ENCODE measurements at regions not wholly inside any gene's neighbourhood (a gene's known extent, or its start where the extent isn't known, plus 50 kb on each side); places are given as distances from the start of the nearest gene placed in this dataset.
"Not testable (repeated sequence)": the region's sequence is repeated elsewhere in the genome, so short reads cannot be mapped to it uniquely, and the experiment has no call there.

DNA sequence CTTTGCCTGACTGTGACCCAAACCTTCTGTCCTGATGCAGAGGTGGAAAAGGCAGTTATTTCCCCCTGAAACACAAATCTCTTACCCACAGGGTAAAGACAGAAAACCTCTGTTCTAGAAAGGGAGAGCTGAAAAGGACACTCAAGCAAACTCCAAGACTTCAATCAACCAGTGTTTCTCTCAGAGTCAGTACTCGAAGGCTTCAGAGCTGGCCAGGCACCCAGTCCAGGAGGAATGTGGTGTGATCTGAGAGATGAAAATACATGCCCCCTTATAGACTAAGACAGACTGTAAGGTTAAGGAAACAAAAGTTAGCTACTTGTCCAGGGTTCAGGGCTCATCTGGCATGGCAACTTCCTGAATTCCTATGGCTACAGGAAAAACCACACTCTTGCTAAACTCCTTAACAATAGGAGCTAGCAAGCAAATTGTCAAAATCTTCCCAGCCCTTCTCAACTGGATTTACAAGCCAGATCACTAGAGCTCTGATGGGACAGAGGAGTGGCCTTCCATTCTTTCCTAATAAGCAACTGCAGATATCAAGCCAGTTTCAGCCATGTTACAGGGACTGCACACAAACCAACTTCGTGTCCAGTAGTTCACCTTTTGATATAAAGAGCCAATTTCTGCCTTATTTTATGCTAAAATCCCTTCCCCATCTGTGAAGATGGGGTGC, 110.9 kb downstream of the PPIAL4G start:
- TF ChIP-seq, protein P1, sequence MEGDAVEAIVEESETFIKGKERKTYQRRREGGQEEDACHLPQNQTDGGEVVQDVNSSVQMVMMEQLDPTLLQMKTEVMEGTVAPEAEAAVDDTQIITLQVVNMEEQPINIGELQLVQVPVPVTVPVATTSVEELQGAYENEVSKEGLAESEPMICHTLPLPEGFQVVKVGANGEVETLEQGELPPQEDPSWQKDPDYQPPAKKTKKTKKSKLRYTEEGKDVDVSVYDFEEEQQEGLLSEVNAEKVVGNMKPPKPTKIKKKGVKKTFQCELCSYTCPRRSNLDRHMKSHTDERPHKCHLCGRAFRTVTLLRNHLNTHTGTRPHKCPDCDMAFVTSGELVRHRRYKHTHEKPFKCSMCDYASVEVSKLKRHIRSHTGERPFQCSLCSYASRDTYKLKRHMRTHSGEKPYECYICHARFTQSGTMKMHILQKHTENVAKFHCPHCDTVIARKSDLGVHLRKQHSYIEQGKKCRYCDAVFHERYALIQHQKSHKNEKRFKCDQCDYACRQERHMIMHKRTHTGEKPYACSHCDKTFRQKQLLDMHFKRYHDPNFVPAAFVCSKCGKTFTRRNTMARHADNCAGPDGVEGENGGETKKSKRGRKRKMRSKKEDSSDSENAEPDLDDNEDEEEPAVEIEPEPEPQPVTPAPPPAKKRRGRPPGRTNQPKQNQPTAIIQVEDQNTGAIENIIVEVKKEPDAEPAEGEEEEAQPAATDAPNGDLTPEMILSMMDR (IDR thresholded peaks at IDR 0.05) = not testable (repeated sequence)
- not testable (repeated sequence) for TF ChIP-seq POLR2A, POLR2AphosphoS5 (IDR thresholded peaks at IDR 0.05)

All from breast epithelium (tissue), 3 donors.